ENCODE measurements at regions not wholly inside any gene's neighbourhood (a gene's known extent, or its start where the extent isn't known, plus 50 kb on each side); places are given as distances from the start of the nearest gene placed in this dataset.

DNA sequence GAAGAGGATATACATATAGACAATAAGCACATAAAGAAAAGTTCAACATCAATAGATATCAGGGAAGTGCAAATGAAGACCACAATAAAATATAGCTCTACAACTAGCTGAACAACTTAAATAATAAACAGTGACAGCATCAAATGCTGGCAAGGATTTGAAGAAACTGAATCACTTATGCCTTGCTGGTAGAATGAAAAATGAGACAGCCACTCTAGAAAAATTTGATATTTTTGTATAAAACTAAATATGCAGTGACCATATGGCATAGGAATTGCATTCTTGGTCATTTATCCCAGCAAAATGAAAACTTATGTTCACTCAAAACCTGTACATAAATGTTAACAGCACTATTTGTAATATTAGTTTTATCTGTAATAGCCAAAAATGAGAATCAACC, 1102.0 kb downstream of the C4orf33 start:
- DNase-seq = no peak

DNA sequence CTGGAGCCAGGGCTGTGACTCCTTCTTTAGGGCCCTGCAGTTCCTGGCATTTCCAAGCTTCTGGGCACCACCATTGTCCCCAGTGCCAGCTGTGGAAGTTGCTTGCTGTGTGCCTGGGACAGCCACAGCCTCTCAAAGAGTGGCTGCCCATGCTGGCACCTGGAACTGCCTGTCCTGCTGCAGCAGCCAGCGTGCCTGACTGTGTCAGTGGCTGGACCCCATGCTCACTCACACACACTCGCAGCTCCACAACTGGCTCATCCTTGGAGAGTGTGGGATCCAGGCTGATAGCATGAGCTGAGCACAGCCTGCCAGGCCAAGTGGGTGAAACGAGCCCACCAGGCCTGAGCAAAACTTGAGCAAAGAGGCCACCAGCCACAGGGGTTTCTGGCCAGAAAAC, 1107.6 kb downstream of the C4orf33 start:
- DNase-seq = no peak

DNA sequence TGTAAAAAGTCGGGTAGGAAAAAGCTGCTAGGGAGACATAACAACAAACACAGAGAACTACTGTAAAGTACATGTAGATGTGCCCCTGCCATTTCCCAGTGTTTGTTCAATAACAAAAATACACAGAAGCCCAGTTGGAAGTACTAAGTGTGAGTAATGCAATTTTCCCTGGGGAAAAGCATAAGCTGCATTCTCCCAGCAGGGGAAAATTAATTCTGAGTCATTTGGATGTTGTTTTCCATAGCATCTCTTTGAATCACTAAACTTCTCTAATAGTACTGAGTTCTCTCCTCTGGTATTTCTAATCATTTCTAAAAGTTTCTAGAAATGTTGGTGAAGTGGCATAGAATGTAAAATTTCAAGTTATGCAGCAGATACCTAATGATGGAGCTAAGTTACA, 1114.9 kb downstream of the C4orf33 start:
- DNase-seq = no peak

DNA sequence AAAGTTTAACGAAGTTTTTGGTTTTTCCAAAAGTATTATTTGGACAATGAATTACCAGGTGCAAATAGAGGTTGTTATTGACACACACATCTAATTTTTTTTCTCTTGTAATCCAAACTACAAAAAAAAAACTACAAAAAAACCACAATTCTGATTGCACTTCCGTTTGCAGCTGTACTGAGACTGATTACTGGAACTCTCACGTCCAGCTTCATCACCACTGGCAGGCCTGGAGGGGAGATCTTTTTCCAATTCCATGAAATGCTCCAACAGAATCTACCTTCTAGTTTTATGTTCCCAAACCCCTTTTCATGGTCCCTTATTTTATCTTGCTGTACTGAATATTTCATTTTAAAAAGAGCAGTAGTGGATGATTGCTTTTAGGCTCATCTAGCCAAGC, 1118.3 kb downstream of the C4orf33 start:
- no peak for DNase-seq

DNA sequence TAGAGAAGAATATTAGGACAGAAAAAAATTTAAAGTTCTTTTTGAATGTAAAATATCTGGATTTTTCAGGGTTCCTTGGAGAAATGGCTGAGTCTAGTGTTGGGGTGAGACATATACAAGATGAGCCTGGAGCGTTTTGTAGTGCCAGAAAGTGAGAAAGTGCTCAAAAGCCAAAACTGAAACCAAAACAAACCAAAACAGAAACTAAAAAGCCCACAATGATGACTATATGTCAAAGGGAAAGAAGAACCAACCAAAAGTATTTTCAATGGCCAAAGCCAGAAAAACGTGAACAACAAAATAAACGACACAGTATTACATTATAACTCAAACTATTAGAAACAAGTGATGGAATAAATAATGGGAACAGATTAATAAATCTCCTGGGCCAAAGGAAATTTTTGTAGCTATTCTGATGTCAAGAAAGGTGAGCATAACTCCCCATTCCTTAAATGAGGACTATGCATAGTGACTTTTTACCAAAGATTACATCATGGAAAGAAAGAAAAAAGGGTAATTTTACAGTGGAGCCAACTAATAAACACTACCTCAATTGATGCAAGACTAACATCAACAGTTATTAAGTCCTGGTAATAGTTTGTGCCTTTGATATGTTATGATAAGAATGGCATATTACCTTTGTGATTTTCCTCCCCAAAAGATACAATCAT, 1137.6 kb downstream of the C4orf33 start:
- DNase-seq = no peak

DNA sequence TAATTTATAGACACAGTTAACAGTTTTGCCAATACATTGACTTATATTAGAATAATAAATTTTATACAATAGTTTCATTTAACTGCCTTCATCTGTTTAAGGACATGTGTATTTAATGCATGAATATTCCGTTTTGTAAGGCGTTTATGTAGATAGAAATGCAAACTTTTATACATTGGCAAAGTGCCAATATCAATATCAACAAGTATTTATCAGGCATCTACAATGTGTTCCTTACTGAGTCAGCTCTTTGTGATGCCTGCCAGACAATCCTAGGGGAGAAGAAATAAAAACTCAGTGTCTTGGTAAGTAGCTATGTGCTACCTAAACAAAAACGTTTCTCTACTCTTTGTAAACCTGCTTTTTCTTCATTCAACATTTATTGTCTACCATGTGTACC, 1142.2 kb downstream of the C4orf33 start:
- no peak for DNase-seq

DNA sequence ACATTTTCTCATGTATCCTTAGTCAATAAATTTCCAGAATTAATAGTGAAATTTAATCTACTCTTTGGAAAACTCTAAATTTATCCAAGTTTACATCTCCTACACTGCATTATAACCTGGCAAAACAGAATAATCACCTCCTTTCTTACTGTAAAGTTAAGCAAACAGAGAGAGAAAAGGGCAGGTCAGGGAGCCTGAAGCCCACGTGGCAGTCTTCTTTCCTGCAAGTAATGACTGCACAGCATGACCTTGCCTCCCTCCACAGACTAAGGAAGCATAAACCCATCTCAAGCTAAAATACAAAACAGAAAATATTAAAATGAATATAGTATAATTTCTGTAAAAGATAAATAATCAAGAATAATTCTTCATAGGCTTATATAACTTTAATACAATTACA, 1153.0 kb downstream of the C4orf33 start:
- DNase-seq = no peak

DNA sequence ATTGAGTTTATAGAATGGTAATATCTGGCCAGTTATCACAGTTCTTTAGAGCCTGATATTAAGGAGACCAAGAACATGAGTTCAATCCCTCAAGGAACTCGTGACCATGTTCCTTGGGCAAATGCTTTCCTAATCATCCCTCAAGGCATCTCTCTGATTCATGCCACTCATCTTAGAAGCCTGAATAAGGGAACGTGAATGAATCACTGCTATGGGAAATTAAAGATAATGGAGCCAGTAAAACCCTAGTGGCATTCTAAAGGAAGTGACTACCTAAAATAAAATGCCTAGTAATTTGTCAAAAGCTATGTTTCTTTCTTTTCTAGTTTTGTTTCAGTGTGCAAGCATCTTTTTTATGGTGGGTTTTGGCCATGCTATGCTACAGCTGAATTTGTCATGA, 1161.3 kb downstream of the C4orf33 start:
- DNase-seq = no peak

DNA sequence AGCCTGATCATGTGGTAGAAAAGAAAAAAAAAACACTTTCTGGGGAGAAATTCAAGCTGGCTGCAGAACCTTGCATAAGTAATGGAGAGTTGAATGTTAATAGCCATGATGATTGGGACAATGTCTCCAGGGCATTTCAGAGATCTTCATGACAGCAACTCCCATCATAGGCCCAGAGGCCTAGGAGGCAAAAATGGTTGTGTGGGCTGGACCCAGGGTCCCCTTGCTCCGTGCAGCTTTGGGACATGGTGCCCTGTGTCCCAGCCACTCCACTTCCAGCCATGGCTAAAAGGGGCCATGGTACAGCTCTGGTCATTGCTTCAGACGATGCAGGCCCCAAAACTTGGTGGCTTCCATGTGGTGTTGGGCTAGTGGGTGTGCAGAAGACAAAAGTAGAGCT, 1170.9 kb downstream of the C4orf33 start:
- DNase-seq = no peak

DNA sequence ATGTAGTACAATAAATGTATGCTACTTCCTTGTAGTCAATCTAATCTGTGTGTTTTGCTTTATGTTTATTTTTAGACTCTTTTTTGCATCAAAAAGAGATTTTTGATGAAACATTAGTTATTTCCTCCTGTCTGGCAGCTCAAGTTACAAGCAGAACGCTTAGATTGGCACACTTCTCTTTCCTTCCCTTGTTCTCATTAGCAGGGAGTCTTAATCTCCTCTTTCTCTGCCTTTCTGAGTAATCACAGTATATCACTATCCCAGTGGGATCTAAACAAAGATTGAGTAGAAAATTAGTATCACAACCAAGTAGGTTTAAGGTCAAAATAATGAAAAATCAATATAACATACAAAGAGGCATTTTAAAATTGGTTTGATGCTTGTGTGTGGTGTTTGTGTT, 1192.6 kb downstream of the C4orf33 start:
- no peak for DNase-seq

DNA sequence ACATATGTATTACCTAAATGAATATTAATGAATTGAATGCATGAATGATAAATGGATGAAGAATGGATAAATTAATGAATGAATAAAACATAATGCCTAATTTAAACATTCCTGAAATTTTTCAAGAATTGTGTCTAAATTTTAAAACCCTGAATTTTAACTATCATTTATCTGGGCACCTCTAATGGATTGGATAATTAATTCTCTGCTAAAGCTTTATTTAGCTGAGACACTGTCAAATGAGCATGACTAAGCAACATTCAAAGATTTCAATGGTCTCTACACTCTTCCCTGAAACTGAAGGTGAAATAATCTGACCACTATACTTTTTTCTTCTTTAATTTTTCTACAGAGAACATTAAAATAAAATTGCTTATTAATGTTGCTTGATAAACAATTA, 1197.7 kb downstream of the C4orf33 start:
- no peak for DNase-seq

DNA sequence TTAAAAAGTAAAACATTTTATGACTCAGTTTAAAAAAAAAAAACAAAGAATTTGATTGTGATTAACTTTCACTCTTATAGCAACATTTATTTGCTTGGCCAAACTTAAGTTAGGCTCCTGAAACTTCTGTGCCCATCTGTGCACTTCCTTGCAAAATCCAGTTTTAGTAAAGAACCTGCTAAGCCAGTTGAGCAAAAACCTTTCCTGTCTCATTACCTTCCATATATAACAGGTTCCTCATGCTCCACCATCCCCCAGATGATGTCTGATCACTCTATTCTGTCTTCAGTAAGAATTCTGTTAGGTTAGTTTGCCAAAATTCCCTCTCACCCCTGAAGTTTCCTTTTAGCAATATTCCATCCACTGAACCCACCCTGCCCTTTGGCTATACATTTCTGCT, 1200.5 kb downstream of the C4orf33 start:
- no peak for DNase-seq

DNA sequence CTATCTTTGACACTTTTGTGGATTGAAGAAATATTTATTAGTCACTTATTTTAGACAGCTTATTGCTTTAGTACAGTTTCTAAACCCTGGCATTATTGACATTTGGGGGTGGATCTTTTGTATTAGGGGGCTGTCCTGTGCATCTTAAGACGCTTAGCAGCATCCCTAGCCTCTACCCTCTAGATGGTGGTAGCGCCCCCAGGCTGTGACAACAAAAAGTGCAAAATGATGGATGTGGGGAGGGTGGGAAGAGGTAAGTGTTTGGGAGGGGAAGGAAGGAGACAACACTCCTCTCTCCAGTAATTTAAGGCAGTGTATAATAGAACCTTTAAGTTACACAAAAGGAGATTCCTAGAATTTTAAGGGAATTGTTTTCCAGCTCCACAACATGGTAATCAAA, 1210.6 kb downstream of the C4orf33 start:
- no peak for DNase-seq

DNA sequence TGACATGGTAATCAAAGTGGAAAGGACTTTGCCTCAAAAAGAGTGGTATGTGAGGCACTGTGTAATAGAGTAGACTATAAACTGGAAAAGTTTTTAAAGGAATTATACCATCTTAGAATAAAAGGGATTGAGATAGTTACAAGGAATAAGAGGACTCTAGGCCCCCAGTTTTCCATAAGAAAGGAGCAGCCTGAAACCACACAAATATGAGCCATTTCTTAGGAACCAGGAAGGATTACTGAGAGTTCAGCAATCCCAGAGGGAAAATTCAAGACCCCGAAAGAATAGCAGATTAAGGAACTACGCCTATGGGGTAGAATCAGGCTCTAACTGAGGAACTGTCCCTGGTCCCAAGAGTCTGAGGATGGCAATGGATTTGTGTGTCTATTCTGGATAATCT, 1213.3 kb downstream of the C4orf33 start:
- no peak for DNase-seq

DNA sequence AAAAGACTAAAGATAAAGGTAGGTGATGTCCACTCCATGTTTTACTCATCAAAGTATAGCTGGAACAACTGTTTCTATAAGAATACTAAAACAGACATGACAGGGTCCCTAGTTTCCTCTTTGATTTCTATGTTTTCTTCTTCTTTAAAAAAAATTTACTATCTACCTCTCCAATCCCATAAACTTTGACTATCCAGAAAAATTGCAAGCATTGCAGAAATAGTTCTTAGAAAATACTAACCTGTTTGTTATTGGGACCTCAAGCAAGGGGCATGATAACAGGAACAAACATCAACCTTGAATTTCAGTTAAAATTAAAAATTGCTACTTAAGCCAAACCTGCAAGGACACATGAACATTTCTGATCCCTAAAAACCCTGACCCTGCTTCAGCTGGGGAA, 1226.5 kb downstream of the C4orf33 start:
- DNase-seq = no peak

DNA sequence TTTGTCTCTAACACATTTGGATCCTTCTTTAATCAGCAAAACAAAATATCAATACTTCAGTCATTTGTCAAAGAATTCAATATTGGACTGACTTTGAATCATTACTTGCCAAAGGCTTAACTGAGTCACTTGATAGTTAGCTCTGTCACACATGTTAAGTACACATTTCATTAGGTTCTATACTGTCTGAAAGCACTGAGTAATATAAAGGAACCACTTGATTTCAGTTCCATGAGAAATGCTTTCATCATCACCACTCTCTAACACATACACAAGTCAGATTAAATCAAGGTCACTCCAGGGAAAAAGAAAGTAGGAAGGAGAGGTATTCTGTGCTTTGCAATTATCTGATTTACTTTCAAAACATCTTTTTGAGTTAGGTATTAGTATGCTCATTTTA, 1233.1 kb downstream of the C4orf33 start:
- no peak for DNase-seq

DNA sequence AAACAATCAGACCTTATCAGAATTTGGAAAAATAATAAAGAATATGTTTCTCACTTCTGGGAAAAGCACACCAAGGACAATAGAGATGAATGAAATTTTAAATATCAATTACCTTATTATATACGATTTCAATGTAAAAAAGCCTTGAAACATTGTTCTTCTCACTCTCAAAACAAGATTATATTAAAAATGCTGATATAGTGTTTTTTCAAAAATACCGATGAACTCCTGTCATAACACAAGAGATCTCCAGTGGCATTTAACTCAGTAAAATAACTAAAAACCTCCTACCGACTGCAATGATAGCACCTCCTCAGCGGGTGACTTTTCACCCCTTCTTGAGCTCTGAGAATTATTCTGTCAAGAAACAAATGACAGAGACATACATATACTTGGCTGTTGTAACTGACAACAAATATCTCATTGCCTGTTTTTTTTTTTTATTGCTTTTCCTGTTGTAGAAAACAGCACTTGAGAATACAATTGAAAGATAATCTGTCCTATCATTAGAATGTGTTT, 1237.3 kb downstream of the C4orf33 start:
- no peak for DNase-seq

DNA sequence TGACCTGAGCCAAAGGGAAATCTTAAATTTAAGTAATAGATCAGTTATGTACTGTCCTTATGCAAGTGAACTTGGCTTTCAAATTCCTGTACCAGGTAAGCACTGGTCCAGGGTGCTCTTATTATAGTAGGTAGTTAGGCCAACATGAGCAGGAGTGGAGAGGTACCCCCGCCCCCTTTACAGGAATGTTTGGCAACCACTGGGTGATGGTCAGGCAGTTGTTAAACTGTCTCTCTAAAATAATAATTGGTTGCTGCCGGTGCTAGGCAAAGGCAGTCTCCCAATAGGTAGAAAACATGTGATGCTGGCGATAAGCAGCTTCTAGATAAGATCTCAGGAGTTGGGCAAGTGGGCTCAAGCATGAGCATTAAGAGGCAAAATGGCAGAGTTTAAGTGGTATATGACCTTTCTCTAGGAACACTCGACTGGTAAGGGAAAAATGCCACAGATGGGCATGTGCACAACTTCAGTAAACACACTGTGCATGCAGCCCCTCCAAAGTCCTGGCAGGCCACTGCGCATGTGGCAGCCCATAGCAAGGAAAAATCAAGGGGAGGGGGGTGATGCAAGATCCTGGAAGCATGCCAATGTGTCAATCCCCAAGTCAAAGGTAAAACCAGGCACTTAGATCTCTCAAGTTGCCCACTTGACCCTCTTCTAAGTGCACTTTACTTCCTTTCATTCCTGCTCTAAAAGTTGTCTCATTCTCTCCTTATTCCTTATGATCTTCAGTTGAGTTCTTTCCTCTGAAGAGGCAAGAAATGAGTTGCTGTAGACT, 1239.7 kb downstream of the C4orf33 start:
- DNase-seq = no peak

DNA sequence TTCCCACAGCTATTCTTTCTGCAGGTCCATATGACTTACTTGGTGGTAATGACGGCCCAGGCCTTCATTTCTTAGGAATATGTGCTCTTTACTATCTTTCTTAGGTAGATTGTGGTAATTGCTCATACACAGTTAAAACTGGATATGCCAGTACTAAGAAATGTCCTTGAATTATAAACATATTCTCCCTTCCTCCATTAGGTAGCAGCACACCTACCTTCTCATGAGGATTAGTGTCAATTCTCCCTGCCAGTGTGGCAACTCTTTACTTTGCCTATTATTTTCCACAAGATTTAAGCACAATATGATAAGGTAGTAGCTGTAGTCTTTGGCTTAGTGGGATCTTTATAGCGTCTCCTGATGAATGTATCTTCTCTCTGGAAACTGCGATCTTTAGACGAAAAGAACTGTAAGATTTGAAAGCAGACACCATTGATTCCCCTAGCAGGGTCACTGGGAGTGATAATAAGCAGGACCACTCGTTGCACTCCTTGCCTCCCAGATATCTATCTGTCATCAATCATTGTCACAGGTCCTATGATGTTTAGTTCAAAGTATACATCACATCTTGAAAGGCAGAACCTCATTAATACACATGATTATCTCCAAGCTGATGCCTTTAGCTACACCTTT, 1240.7 kb downstream of the C4orf33 start:
- no peak for DNase-seq

DNA sequence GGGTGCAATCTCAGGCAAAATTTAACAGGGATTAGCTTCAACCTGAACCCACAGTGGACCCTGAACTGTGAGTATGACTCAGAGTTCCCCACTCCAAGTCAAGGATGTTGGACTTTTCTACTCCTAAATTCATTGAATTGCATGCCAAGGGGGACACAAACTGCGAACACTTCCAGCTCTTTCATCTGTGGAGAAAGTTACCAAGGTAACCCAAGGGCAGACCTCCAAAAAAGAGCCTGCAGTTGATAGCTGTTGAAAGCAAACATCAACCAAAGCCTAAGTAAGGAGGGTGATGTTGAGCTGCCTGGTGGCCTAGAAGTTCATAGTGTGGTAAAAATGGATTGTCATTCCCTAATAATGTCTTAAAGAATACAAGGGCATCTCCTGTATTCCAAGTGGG, 1242.9 kb downstream of the C4orf33 start:
- DNase-seq = no peak

DNA sequence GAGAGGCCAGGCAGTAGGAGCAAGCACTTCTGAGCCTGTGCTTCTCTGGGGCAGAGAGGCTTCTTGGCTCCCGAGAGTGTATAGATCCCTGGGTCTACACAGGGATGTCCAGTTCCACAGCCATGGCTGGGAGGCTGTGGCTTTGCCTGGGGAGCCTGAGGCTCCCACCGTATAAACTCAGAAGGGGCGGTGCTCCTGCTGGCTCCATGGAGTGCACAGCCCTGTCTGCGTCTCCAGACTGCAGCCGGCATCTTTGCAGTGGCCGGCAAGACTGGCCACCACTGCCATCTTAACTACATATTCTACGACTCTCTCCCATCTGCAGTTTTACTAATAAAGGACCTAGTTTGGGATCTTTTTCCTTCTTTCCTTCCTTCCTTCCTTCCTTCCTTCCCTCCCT, 1253.8 kb downstream of the C4orf33 start:
- DNase-seq = no peak

DNA sequence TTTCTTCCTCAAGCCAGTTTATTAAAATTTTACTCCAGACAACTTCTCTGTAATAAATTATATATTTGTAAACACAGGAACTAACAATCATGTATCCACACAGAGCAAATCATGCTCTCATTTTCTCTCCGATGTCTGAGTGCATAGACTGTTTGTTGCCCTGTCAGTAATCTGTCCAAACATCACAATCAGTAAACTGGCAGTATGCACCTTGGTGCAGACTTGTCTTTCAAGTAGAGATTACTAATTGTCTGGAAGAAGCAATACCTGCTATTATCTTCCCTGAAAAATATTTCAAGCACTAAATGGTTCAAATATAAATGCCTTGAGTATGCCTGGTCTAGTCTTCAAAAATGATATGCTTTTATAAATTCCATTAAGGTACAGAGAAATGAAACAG, 1260.9 kb downstream of the C4orf33 start:
- no peak for DNase-seq

DNA sequence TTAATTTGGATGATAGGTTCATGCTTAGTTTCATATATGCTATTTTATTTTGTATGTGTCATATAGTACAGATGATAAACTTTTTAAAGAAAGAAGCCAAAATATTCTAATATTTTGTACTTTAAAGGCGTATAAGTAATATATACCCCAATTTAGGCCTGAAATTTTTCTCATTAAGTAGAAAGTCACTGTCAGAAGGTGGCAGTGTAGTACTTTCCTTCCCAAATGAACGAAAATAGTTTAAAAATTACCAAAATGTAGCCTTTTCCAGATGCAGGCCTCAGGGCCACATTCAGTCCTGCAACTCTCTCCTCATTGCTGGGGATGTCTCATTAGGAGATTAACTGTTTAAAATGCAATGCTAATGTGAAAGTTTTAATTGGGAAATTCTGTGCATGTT, 1263.6 kb downstream of the C4orf33 start:
- DNase-seq = peak; percentile 5

DNA sequence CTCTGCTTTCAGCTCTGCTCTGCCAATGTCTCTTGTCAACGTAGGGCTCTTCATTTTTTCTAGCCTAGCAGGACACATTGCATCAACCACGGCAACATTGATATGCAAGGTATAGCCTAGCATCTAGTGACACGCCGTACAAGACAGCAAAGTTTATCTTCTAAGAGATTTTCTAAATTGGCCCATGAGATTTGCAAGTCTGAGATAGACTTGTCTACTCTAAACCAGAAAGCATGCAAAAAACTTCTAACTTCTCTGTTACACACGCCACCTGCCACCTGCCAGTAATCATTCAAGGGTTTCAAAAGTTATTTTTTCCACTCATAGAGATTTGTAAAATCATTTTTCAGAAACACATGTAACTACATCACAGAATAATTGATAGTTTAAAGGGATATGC, 1265.7 kb downstream of the C4orf33 start:
- no peak for DNase-seq
